ENCODE measurements at regions not wholly inside any gene's neighbourhood (a gene's known extent, or its start where the extent isn't known, plus 50 kb on each side); places are given as distances from the start of the nearest gene placed in this dataset.

- no peaks in the 10 kb centered on the region for H4K20me1 ChIP-seq (ENCODE audit: insufficient read depth, low read depth, low read length)
- no peak overlapping the region for H3K4me2 ChIP-seq (ENCODE audit: low read depth, low read length, poor library complexity, severe bottlenecking)
- peaks cover 5% of the 10 kb centered on the region; the same call in 1 of the 2 replicates for H3K9me2 ChIP-seq (replicated peaks; ENCODE audit: insufficient read depth, low read length)
- no peaks in the 10 kb centered on the region for H3K9me3 ChIP-seq (ENCODE audit: low read length)
- no peaks in the 10 kb centered on the region for H3K27me3 ChIP-seq (ENCODE audit: low read length)
- H2AFZ ChIP-seq (ENCODE audit: low read length) = no peak overlapping the region
- DNase-seq = no peak
- no peaks in the 10 kb centered on the region for H3K79me2 ChIP-seq (ENCODE audit: low read length)
- no peak overlapping the region for H3K4me3 ChIP-seq (ENCODE audit: low read length)
- peaks cover 19% of the 10 kb centered on the region for H3K4me1 ChIP-seq (ENCODE audit: low read length)
- H3K27ac ChIP-seq (ENCODE audit: low read length) = no peak overlapping the region
- H3K9ac ChIP-seq (ENCODE audit: low read length) = no peak overlapping the region
- no peaks in the 10 kb centered on the region for H3K36me3 ChIP-seq (ENCODE audit: insufficient read depth, low read length)
These were observed 72.8 kb upstream of the PICALM start for GRCh38 chr11:86141727-86142126.

GRCh38 chr11:86140334-86140990, 71.6 kb upstream of the PICALM start:
- Histone ChIP-seq H3K79me2 (ENCODE audit: low read length) (no peaks in the 10 kb centered on the region), H3K9me2 (replicated peaks; ENCODE audit: insufficient read depth, low read length) (peaks cover 5% of the 10 kb centered on the region; the same call in 1 of the 2 replicates), H3K27ac (ENCODE audit: low read length) (no peak overlapping the region), H4K20me1 (ENCODE audit: insufficient read depth, low read depth, low read length) (no peaks in the 10 kb centered on the region), H3K4me1 (ENCODE audit: low read length) (peaks cover 17% of the 10 kb centered on the region), H3K9ac (ENCODE audit: low read length) (no peak overlapping the region), H3K9me3 (ENCODE audit: low read length) (no peaks in the 10 kb centered on the region), H3K36me3 (ENCODE audit: insufficient read depth, low read length) (no peaks in the 10 kb centered on the region), H3K27me3 (ENCODE audit: low read length) (no peaks in the 10 kb centered on the region), H3K4me3 (ENCODE audit: low read length) (no peak overlapping the region), H2AFZ (ENCODE audit: low read length) (no peak overlapping the region), H3K4me2 (ENCODE audit: low read depth, low read length, poor library complexity, severe bottlenecking) (no peak overlapping the region)
- no peak for DNase-seq

- no peak overlapping the region for H3K27ac ChIP-seq (ENCODE audit: low read length)
These were observed 70.1 kb upstream of the PICALM start for GRCh38 chr11:86138958-86139357.

GRCh38 chr11:86136538-86136937, 67.7 kb upstream of the PICALM start:
- no peak overlapping the region for H3K27ac ChIP-seq (ENCODE audit: low read length)
- no peak overlapping the region for H3K4me2 ChIP-seq (ENCODE audit: low read depth, low read length, poor library complexity, severe bottlenecking)
- H3K9ac ChIP-seq (ENCODE audit: low read length) = no peak overlapping the region
- H4K20me1 ChIP-seq (ENCODE audit: insufficient read depth, low read depth, low read length) = no peaks in the 10 kb centered on the region
- H2AFZ ChIP-seq (ENCODE audit: low read length) = peak overlapping the region; percentile 17; the same call in 1 of the 2 replicates
- no peak for DNase-seq
- no peaks in the 10 kb centered on the region for H3K79me2 ChIP-seq (ENCODE audit: low read length)
- H3K4me3 ChIP-seq (ENCODE audit: low read length) = no peak overlapping the region
- no peaks in the 10 kb centered on the region for H3K9me2 ChIP-seq (replicated peaks; ENCODE audit: insufficient read depth, low read length)
- no peaks in the 10 kb centered on the region for H3K36me3 ChIP-seq (ENCODE audit: insufficient read depth, low read length)
- H3K4me1 ChIP-seq (ENCODE audit: low read length) = peaks cover 9% of the 10 kb centered on the region
- H3K9me3 ChIP-seq (ENCODE audit: low read length) = no peaks in the 10 kb centered on the region
- no peaks in the 10 kb centered on the region for H3K27me3 ChIP-seq (ENCODE audit: low read length)

More at GRCh38 chr11:86138958-86139357, 70.1 kb upstream of the PICALM start:
- Histone ChIP-seq H3K4me3 (ENCODE audit: low read length) (no peak overlapping the region), H3K27me3 (ENCODE audit: low read length) (no peaks in the 10 kb centered on the region), H4K20me1 (ENCODE audit: insufficient read depth, low read depth, low read length) (no peaks in the 10 kb centered on the region), H3K9me2 (replicated peaks; ENCODE audit: insufficient read depth, low read length) (peaks cover 5% of the 10 kb centered on the region; the same call in 1 of the 2 replicates), H3K36me3 (ENCODE audit: insufficient read depth, low read length) (no peaks in the 10 kb centered on the region), H3K79me2 (ENCODE audit: low read length) (no peaks in the 10 kb centered on the region), H3K4me1 (ENCODE audit: low read length) (peaks cover 9% of the 10 kb centered on the region), H3K9ac (ENCODE audit: low read length) (no peak overlapping the region), H3K4me2 (ENCODE audit: low read depth, low read length, poor library complexity, severe bottlenecking) (peak overlapping the region; percentile 6), H3K9me3 (ENCODE audit: low read length) (no peaks in the 10 kb centered on the region), H2AFZ (ENCODE audit: low read length) (peak overlapping the region; percentile 87)
- no peak for DNase-seq

GRCh38 chr11:86135319-86135714, 66.4 kb upstream of the PICALM start:
- Histone ChIP-seq H3K79me2 (ENCODE audit: low read length) (no peaks in the 10 kb centered on the region), H2AFZ (ENCODE audit: low read length) (no peak overlapping the region), H3K4me1 (ENCODE audit: low read length) (peaks cover 15% of the 10 kb centered on the region), H3K9me3 (ENCODE audit: low read length) (no peaks in the 10 kb centered on the region), H3K9ac (ENCODE audit: low read length) (no peak overlapping the region), H3K4me3 (ENCODE audit: low read length) (no peak overlapping the region), H3K9me2 (replicated peaks; ENCODE audit: insufficient read depth, low read length) (no peaks in the 10 kb centered on the region), H3K36me3 (ENCODE audit: insufficient read depth, low read length) (no peaks in the 10 kb centered on the region), H3K27me3 (ENCODE audit: low read length) (no peaks in the 10 kb centered on the region), H3K4me2 (ENCODE audit: low read depth, low read length, poor library complexity, severe bottlenecking) (no peak overlapping the region), H3K27ac (ENCODE audit: low read length) (no peak overlapping the region), H4K20me1 (ENCODE audit: insufficient read depth, low read depth, low read length) (no peaks in the 10 kb centered on the region)
- no peak for DNase-seq

- H3K9ac ChIP-seq (ENCODE audit: low read length) = no peak overlapping the region
- no peaks in the 10 kb centered on the region for H4K20me1 ChIP-seq (ENCODE audit: insufficient read depth, low read depth, low read length)
- no peaks in the 10 kb centered on the region for H3K9me3 ChIP-seq (ENCODE audit: low read length)
- no peak overlapping the region for H3K4me3 ChIP-seq (ENCODE audit: low read length)
- H3K27ac ChIP-seq (ENCODE audit: low read length) = no peak overlapping the region
- no peak overlapping the region; the same call in 1 of the 2 replicates for H2AFZ ChIP-seq (ENCODE audit: low read length)
- no peaks in the 10 kb centered on the region for H3K79me2 ChIP-seq (ENCODE audit: low read length)
- H3K9me2 ChIP-seq (replicated peaks; ENCODE audit: insufficient read depth, low read length) = no peaks in the 10 kb centered on the region
- no peaks in the 10 kb centered on the region for H3K36me3 ChIP-seq (ENCODE audit: insufficient read depth, low read length)
- H3K4me2 ChIP-seq (ENCODE audit: low read depth, low read length, poor library complexity, severe bottlenecking) = no peak overlapping the region
- H3K4me1 ChIP-seq (ENCODE audit: low read length) = peaks cover 17% of the 10 kb centered on the region
- DNase-seq = no peak
- H3K27me3 ChIP-seq (ENCODE audit: low read length) = no peaks in the 10 kb centered on the region
These were observed 65.9 kb upstream of the PICALM start for GRCh38 chr11:86134580-86135318.

GRCh38 chr11:86132667-86133249, 63.9 kb upstream of the PICALM start:
- no peak overlapping the region for H3K4me2 ChIP-seq (ENCODE audit: low read depth, low read length, poor library complexity, severe bottlenecking)
- H3K4me3 ChIP-seq (ENCODE audit: low read length) = no peak overlapping the region
- H3K9me2 ChIP-seq (replicated peaks; ENCODE audit: insufficient read depth, low read length) = no peaks in the 10 kb centered on the region
- H3K27ac ChIP-seq (ENCODE audit: low read length) = no peak overlapping the region
- H3K9me3 ChIP-seq (ENCODE audit: low read length) = no peaks in the 10 kb centered on the region
- H3K9ac ChIP-seq (ENCODE audit: low read length) = no peak overlapping the region
- peaks cover 8% of the 10 kb centered on the region; the same call in 1 of the 2 replicates for H3K4me1 ChIP-seq (ENCODE audit: low read length)
- no peaks in the 10 kb centered on the region; the same call in 1 of the 2 replicates for H3K27me3 ChIP-seq (ENCODE audit: low read length)
- H4K20me1 ChIP-seq (ENCODE audit: insufficient read depth, low read depth, low read length) = no peaks in the 10 kb centered on the region
- H3K36me3 ChIP-seq (ENCODE audit: insufficient read depth, low read length) = no peaks in the 10 kb centered on the region
- no peak for DNase-seq
- H3K79me2 ChIP-seq (ENCODE audit: low read length) = no peaks in the 10 kb centered on the region
- peak overlapping the region; percentile 4; the same call in 1 of the 2 replicates for H2AFZ ChIP-seq (ENCODE audit: low read length)

Measured in Karpas-422 (cell line).